ENCODE measurements at regions not wholly inside any gene's neighbourhood (a gene's known extent, or its start where the extent isn't known, plus 50 kb on each side); places are given as distances from the start of the nearest gene placed in this dataset.

DNA sequence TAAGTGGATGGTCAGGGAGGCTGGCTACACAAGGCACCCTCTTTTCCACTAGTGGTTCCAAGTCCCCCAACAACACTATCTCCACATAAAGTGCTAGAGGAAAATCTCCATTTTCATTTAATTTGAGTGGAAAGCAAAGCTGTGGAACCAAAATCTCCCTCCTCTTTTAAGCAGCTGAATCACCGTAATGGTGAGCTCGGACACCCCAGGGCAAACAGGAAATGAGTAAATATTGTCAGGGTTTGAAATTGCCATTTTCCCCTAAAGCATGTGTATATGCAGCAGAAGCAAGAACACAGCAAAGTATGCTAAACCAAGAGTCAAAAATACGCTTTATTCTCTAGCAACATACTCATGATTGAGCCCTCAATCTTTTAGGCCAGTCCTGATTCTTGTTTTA, 143.7 kb downstream of the GPAM start (continued):
- TF ChIP-seq, protein P1, sequence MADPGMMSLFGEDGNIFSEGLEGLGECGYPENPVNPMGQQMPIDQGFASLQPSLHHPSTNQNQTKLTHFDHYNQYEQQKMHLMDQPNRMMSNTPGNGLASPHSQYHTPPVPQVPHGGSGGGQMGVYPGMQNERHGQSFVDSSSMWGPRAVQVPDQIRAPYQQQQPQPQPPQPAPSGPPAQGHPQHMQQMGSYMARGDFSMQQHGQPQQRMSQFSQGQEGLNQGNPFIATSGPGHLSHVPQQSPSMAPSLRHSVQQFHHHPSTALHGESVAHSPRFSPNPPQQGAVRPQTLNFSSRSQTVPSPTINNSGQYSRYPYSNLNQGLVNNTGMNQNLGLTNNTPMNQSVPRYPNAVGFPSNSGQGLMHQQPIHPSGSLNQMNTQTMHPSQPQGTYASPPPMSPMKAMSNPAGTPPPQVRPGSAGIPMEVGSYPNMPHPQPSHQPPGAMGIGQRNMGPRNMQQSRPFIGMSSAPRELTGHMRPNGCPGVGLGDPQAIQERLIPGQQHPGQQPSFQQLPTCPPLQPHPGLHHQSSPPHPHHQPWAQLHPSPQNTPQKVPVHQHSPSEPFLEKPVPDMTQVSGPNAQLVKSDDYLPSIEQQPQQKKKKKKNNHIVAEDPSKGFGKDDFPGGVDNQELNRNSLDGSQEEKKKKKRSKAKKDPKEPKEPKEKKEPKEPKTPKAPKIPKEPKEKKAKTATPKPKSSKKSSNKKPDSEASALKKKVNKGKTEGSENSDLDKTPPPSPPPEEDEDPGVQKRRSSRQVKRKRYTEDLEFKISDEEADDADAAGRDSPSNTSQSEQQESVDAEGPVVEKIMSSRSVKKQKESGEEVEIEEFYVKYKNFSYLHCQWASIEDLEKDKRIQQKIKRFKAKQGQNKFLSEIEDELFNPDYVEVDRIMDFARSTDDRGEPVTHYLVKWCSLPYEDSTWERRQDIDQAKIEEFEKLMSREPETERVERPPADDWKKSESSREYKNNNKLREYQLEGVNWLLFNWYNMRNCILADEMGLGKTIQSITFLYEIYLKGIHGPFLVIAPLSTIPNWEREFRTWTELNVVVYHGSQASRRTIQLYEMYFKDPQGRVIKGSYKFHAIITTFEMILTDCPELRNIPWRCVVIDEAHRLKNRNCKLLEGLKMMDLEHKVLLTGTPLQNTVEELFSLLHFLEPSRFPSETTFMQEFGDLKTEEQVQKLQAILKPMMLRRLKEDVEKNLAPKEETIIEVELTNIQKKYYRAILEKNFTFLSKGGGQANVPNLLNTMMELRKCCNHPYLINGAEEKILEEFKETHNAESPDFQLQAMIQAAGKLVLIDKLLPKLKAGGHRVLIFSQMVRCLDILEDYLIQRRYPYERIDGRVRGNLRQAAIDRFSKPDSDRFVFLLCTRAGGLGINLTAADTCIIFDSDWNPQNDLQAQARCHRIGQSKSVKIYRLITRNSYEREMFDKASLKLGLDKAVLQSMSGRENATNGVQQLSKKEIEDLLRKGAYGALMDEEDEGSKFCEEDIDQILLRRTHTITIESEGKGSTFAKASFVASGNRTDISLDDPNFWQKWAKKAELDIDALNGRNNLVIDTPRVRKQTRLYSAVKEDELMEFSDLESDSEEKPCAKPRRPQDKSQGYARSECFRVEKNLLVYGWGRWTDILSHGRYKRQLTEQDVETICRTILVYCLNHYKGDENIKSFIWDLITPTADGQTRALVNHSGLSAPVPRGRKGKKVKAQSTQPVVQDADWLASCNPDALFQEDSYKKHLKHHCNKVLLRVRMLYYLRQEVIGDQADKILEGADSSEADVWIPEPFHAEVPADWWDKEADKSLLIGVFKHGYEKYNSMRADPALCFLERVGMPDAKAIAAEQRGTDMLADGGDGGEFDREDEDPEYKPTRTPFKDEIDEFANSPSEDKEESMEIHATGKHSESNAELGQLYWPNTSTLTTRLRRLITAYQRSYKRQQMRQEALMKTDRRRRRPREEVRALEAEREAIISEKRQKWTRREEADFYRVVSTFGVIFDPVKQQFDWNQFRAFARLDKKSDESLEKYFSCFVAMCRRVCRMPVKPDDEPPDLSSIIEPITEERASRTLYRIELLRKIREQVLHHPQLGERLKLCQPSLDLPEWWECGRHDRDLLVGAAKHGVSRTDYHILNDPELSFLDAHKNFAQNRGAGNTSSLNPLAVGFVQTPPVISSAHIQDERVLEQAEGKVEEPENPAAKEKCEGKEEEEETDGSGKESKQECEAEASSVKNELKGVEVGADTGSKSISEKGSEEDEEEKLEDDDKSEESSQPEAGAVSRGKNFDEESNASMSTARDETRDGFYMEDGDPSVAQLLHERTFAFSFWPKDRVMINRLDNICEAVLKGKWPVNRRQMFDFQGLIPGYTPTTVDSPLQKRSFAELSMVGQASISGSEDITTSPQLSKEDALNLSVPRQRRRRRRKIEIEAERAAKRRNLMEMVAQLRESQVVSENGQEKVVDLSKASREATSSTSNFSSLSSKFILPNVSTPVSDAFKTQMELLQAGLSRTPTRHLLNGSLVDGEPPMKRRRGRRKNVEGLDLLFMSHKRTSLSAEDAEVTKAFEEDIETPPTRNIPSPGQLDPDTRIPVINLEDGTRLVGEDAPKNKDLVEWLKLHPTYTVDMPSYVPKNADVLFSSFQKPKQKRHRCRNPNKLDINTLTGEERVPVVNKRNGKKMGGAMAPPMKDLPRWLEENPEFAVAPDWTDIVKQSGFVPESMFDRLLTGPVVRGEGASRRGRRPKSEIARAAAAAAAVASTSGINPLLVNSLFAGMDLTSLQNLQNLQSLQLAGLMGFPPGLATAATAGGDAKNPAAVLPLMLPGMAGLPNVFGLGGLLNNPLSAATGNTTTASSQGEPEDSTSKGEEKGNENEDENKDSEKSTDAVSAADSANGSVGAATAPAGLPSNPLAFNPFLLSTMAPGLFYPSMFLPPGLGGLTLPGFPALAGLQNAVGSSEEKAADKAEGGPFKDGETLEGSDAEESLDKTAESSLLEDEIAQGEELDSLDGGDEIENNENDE (IDR thresholded peaks at IDR 0.05; ENCODE audit: insufficient replicate concordance, low read length), result no peak
- TF ChIP-seq NRF1 (IDR thresholded peaks at IDR 0.05; ENCODE audit: low read depth, low read length), result no peak
- no peak for TF ChIP-seq RXRA (IDR thresholded peaks at IDR 0.05; ENCODE audit: insufficient read depth, low read depth, low read length)
- TF ChIP-seq CREB1 (IDR thresholded peaks at IDR 0.05), result no peak

Measured in H1 (cell line).